Erythroblast (primary cell): ENCODE measurements at regions not wholly inside any gene's neighbourhood (a gene's known extent, or its start where the extent isn't known, plus 50 kb on each side); places are given as distances from the start of the nearest gene placed in this dataset.

Experiments used
- GATA1 ChIP-seq: IDR thresholded peaks from 2 replicates; pipeline ENCODE4 v1.6.1; 2011; ENCODE audit warnings: low read depth, mild to moderate bottlenecking, control low read depth, low read length, moderate library complexity
- POLR2A ChIP-seq: IDR thresholded peaks from 2 replicates; pipeline ENCODE4 v1.6.1; 2011; ENCODE audit warnings: mild to moderate bottlenecking, low read length

- no peak for TF ChIP-seq POLR2A
- TF ChIP-seq GATA1, result no peak
Measured at GRCh38 chr4:141335166-141335565, 114.5 kb downstream of the ZNF330 start.
